Neural progenitor cell (in vitro differentiated cells): ENCODE measurements at regions not wholly inside any gene's neighbourhood (a gene's known extent, or its start where the extent isn't known, plus 50 kb on each side); places are given as distances from the start of the nearest gene placed in this dataset.

ENCODE experiments used
- DNase-seq: peaks from one replicate; pipeline ENCODE4 v3.0.0-alpha.2; 2016; ENCODE audit warnings: low spot score
- H2AFZ ChIP-seq: fragments of 200-600 bp; sonication (generic); replicated peaks from 2 replicates; pipeline ENCODE4 v1.6.1; 2016; ENCODE audit warnings: antibody characterized with exemption
- H3F3A ChIP-seq: fragments of 200-600 bp; sonication (generic); 2 replicates; pipeline ENCODE4 v1.6.1; 2016; ENCODE audit warnings: antibody characterized with exemption, low read depth
- H3K27ac ChIP-seq: fragments of 200-600 bp; sonication (generic); 2 replicates; pipeline ENCODE4 v1.5.1; 2016; ENCODE audit warnings: mild to moderate bottlenecking
- H3K27me3 ChIP-seq: fragments of 200-600 bp; sonication (generic); 2 replicates; pipeline ENCODE4 v1.6.1; 2016; ENCODE audit warnings: mild to moderate bottlenecking, moderate library complexity
- H3K36me3 ChIP-seq: fragments of 200-600 bp; sonication (generic); 2 replicates; pipeline ENCODE4 v1.5.1; 2016
- H3K4me1 ChIP-seq: fragments of 200-600 bp; sonication (generic); 2 replicates; pipeline ENCODE4 v1.6.1; 2016; ENCODE audit warnings: mixed run types
- H3K4me2 ChIP-seq: fragments of 200-600 bp; sonication (generic); 2 replicates; pipeline ENCODE4 v1.6.1; 2016
- H3K4me3 ChIP-seq: fragments of 200-600 bp; sonication (generic); 2 replicates; pipeline ENCODE4 v1.5.1; 2016
- H3K79me2 ChIP-seq: fragments of 200-600 bp; sonication (generic); 2 replicates; pipeline ENCODE4 v1.6.1; 2016; ENCODE audit warnings: low read depth
- H3K9ac ChIP-seq: fragments of 200-600 bp; sonication (generic); 2 replicates; pipeline ENCODE4 v1.6.1; 2016
- H3K9me3 ChIP-seq: fragments of 200-600 bp; sonication (generic); 2 replicates; pipeline ENCODE4 v1.5.1; 2016; ENCODE audit warnings: low read depth
- H4K20me1 ChIP-seq: fragments of 200-600 bp; sonication (generic); 2 replicates; pipeline ENCODE4 v1.6.1; 2016; ENCODE audit warnings: low read depth
- H3K27ac Mint-ChIP-seq: 3 replicates; pipeline ENCODE4 v1.8.0; 2021; ENCODE audit warnings: mixed read lengths
- H3K27me3 Mint-ChIP-seq: 2 replicates; pipeline ENCODE4 v1.8.0; 2022; ENCODE audit warnings: low read depth, mild to moderate bottlenecking, inconsistent platforms, moderate library complexity, mixed read lengths; ENCODE audit not compliant: insufficient read depth
- H3K36me3 Mint-ChIP-seq: 3 replicates; pipeline ENCODE4 v1.8.0; 2021; ENCODE audit warnings: mixed read lengths
- H3K4me1 Mint-ChIP-seq: 3 replicates; pipeline ENCODE4 v1.8.0; 2021; ENCODE audit warnings: mixed read lengths
- H3K4me3 Mint-ChIP-seq: 3 replicates; pipeline ENCODE4 v1.8.0; 2021; ENCODE audit warnings: mild to moderate bottlenecking, moderate library complexity, mixed read lengths
- H3K9me3 Mint-ChIP-seq: 3 replicates; pipeline ENCODE4 v1.8.0; 2020; ENCODE audit warnings: mixed read lengths
- EZH2 ChIP-seq: fragments of 200-600 bp; sonication (generic); IDR thresholded peaks from 2 replicates; pipeline ENCODE4 v1.6.1; 2017; ENCODE audit warnings: antibody characterized with exemption, mild to moderate bottlenecking, moderate library complexity
- EZH2phosphoT487 ChIP-seq: fragments of 200-600 bp; sonication (generic); IDR thresholded peaks from 2 replicates; pipeline ENCODE4 v1.6.1; 2017; ENCODE audit warnings: antibody characterized with exemption
- TF ChIP-seq, protein P1 (sequence below): fragments of 200-600 bp; sonication (generic); IDR thresholded peaks from 2 replicates; pipeline ENCODE4 v1.5.1; 2017; ENCODE audit warnings: antibody characterized with exemption, mild to moderate bottlenecking

DNA sequence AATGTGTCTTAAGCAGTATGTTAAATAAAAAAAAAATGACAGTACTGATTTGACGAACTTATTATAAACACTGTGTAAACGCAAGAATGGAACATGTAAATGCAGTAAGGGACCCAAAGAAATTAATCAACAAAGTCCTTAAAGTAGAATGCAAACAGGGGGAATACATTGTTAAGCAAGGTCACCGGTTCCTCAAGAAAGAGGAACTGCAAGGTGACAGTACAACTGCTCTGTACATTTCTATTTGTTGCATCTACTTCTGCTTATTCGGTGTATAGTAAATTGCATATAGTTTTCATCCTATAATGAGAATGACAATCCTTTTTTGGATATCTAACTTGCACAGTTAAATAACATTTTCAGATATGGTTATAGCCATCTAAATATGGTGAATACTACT lies 387.0 kb upstream of the SEMA3D start:
- Histone ChIP-seq H3K27me3 (no peaks in the 10 kb centered on the region), H3F3A (no peaks in the 10 kb centered on the region), H3K4me2 (no peak overlapping the region), H3K36me3 (no peaks in the 10 kb centered on the region), H2AFZ (peak overlapping the region; percentile 35), H3K4me1 (no peaks in the 10 kb centered on the region), H3K79me2 (no peaks in the 10 kb centered on the region), H4K20me1 (no peaks in the 10 kb centered on the region), H3K9ac (no peak overlapping the region), H3K27ac (no peak overlapping the region), H3K9me3 (no peaks in the 10 kb centered on the region), H3K4me3 (no peak overlapping the region)
- TF ChIP-seq, protein P1, sequence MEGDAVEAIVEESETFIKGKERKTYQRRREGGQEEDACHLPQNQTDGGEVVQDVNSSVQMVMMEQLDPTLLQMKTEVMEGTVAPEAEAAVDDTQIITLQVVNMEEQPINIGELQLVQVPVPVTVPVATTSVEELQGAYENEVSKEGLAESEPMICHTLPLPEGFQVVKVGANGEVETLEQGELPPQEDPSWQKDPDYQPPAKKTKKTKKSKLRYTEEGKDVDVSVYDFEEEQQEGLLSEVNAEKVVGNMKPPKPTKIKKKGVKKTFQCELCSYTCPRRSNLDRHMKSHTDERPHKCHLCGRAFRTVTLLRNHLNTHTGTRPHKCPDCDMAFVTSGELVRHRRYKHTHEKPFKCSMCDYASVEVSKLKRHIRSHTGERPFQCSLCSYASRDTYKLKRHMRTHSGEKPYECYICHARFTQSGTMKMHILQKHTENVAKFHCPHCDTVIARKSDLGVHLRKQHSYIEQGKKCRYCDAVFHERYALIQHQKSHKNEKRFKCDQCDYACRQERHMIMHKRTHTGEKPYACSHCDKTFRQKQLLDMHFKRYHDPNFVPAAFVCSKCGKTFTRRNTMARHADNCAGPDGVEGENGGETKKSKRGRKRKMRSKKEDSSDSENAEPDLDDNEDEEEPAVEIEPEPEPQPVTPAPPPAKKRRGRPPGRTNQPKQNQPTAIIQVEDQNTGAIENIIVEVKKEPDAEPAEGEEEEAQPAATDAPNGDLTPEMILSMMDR, result no peak
- TF ChIP-seq EZH2, result no peak
- no peak for TF ChIP-seq EZH2phosphoT487
- Mint-ChIP-seq H3K9me3 (no peaks in the 10 kb centered on the region), H3K27ac (no peak overlapping the region), H3K4me3 (no peak overlapping the region), H3K36me3 (no peaks in the 10 kb centered on the region), H3K27me3 (no peaks in the 10 kb centered on the region), H3K4me1 (no peaks in the 10 kb centered on the region)
- DNase-seq, result no peak

DNA sequence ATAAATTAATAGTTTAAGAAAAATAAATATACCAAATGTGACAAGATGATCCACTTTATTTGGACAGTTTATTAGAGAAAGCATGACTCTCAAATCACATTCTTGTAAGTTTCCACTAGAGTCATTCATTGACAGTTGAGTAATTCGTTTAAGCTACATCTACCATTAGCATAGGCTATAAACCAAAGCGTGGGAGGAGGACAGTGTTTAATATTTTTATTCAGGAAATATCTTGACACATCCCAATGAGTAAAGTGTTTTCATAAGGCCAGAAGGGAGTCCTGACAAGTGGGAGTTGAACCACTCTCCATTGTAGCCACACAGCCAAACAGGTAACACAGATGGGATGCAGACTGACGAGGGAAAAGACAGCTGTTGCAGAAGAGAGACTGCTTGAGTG lies 386.5 kb upstream of the SEMA3D start:
- peaks cover 2% of the 10 kb centered on the region for H3K27me3 Mint-ChIP-seq
- TF ChIP-seq EZH2 (no peak), EZH2phosphoT487 (no peak)
- TF ChIP-seq, protein P1, result no peak
- Histone ChIP-seq H3K9me3 (no peaks in the 10 kb centered on the region), H3F3A (no peaks in the 10 kb centered on the region), H3K79me2 (no peaks in the 10 kb centered on the region), H3K4me2 (no peak overlapping the region), H3K27ac (no peak overlapping the region), H4K20me1 (no peaks in the 10 kb centered on the region), H3K4me3 (no peak overlapping the region), H3K27me3 (no peaks in the 10 kb centered on the region), H3K4me1 (no peaks in the 10 kb centered on the region), H3K36me3 (no peaks in the 10 kb centered on the region), H2AFZ (peak overlapping the region; percentile 35), H3K9ac (no peak overlapping the region)
- no peaks in the 10 kb centered on the region for H3K4me1 Mint-ChIP-seq
- H3K9me3 Mint-ChIP-seq, result no peaks in the 10 kb centered on the region
- no peak overlapping the region for H3K4me3 Mint-ChIP-seq
- DNase-seq, result no peak
- H3K36me3 Mint-ChIP-seq, result no peaks in the 10 kb centered on the region
- no peak overlapping the region for H3K27ac Mint-ChIP-seq

DNA sequence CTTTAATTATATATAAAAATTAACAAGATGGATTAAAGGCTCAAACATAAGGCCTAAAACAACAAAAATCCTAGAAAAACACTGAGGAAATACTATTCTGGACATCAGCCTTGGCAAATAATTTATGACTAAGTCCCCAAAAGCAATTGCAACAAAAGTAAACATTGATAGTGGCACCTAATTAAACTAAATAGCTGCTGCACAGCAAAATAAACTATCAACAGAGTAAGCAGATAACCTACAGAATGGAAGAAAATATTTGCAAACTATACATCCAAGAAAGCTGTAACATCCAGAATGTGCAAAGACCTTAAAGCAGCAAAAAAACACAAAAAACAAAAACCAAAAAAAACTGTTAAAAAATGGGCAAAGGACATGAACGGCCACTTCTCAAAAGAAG lies 384.0 kb upstream of the SEMA3D start:
- no peaks in the 10 kb centered on the region for H3K36me3 ChIP-seq
- H3K79me2 ChIP-seq, result no peaks in the 10 kb centered on the region
- H3K4me1 ChIP-seq, result no peaks in the 10 kb centered on the region
- H3K4me3 Mint-ChIP-seq, result no peak overlapping the region
- no peaks in the 10 kb centered on the region for H4K20me1 ChIP-seq
- H3F3A ChIP-seq, result no peaks in the 10 kb centered on the region
- no peaks in the 10 kb centered on the region for H3K36me3 Mint-ChIP-seq
- H3K4me3 ChIP-seq, result no peak overlapping the region
- H3K9me3 ChIP-seq, result no peaks in the 10 kb centered on the region
- H3K27ac Mint-ChIP-seq, result no peak overlapping the region
- no peaks in the 10 kb centered on the region for H3K9me3 Mint-ChIP-seq
- TF ChIP-seq EZH2 (no peak), EZH2phosphoT487 (no peak)
- TF ChIP-seq, protein P1, result no peak
- DNase-seq, result no peak
- no peak overlapping the region for H3K9ac ChIP-seq
- H3K27me3 ChIP-seq, result no peaks in the 10 kb centered on the region
- H3K4me2 ChIP-seq, result no peak overlapping the region
- H2AFZ ChIP-seq, result no peak overlapping the region
- peaks cover 2% of the 10 kb centered on the region for H3K27me3 Mint-ChIP-seq
- H3K27ac ChIP-seq, result no peak overlapping the region
- no peaks in the 10 kb centered on the region for H3K4me1 Mint-ChIP-seq

DNA sequence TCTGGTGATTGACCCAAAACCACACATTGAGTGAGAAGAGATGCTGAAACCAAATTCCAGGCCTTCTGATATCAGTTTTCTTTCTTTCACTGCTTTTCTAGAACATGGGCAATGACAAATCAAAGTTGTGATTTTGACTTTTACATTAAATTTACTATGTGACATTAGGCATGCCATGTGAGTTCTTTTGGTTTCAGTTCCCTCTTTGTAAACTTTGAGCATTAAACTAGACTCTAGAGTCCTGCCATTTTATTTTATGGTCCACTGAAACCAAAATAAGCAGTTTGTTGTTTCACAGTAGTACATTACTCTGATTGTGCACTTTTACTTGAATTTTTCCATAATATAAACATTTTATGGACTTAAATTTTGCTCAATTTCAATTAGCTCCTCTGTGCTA lies 381.1 kb upstream of the SEMA3D start:
- no peak for DNase-seq
- H3K36me3 Mint-ChIP-seq, result no peaks in the 10 kb centered on the region

More for the DNA sequence above, 381.1 kb upstream of the SEMA3D start:
- no peaks in the 10 kb centered on the region for H3K79me2 ChIP-seq
- no peaks in the 10 kb centered on the region for H3K36me3 ChIP-seq
- no peak overlapping the region for H3K4me3 Mint-ChIP-seq
- H3K4me3 ChIP-seq, result no peak overlapping the region
- H3K9me3 ChIP-seq, result no peaks in the 10 kb centered on the region
- no peaks in the 10 kb centered on the region for H3F3A ChIP-seq
- H3K4me1 Mint-ChIP-seq, result no peaks in the 10 kb centered on the region
- no peak overlapping the region for H2AFZ ChIP-seq
- no peaks in the 10 kb centered on the region for H3K9me3 Mint-ChIP-seq
- no peak overlapping the region for H3K27ac Mint-ChIP-seq
- TF ChIP-seq, protein P1, result no peak
- no peak for TF ChIP-seq EZH2phosphoT487
- no peak for TF ChIP-seq EZH2
- H3K27me3 Mint-ChIP-seq, result peaks cover 2% of the 10 kb centered on the region
- no peak overlapping the region for H3K9ac ChIP-seq
- no peaks in the 10 kb centered on the region for H3K4me1 ChIP-seq
- H3K27me3 ChIP-seq, result no peaks in the 10 kb centered on the region
- H3K4me2 ChIP-seq, result no peak overlapping the region
- no peaks in the 10 kb centered on the region for H4K20me1 ChIP-seq
- H3K27ac ChIP-seq, result no peak overlapping the region
